Tibial nerve (tissue), 3 donors: ENCODE measurements at regions not wholly inside any gene's neighbourhood (a gene's known extent, or its start where the extent isn't known, plus 50 kb on each side); places are given as distances from the start of the nearest gene placed in this dataset.

Experiments used
- CTCF ChIP-seq, 5 experiments: fragments of 200-600 bp in 3 of 5; fragments of 450-650 bp in 2 of 5; sonication (generic) in 3 of 5; IDR thresholded peaks; one replicate each; pipeline ENCODE4 v1.5.1; 2016 to 2019; ENCODE audit warnings: antibody characterized with exemption in 5 of 5, mild to moderate bottlenecking in 3 of 5, moderate library complexity in 2 of 5
- POLR2A ChIP-seq, 2 donors: fragments of 450-650 bp; IDR thresholded peaks; one replicate each; pipeline ENCODE4 v1.6.1; 2017; ENCODE audit warnings: antibody characterized with exemption in 2 of 2, mild to moderate bottlenecking in 2 of 2, moderate library complexity in 2 of 2

- TF ChIP-seq CTCF (IDR thresholded peaks at IDR 0.05) (peak; percentile 34 to 71 (median 59)), POLR2A (IDR thresholded peaks at IDR 0.05) (no peak)
Observed at GRCh38 chr16:8173111-8173644, 417.1 kb downstream of the TMEM114 start.
